Activated B cell treated with CpG ODN at 0.5 μM for 24 hours (primary cell): ENCODE measurements at regions not wholly inside any gene's neighbourhood (a gene's known extent, or its start where the extent isn't known, plus 50 kb on each side); places are given as distances from the start of the nearest gene placed in this dataset.

Experiments used
- ATAC-seq: fragments of 200-7000 bp; cut with Tn5 transposase; one replicate; pipeline ENCODE4 v1.10.0; 2021; ENCODE audit warnings: low read depth, mild to moderate bottlenecking, moderate library complexity
- CTCF ChIA-PET: fragments of 350-600 bp; sonication (Branson Sonifier 250); formaldehyde crosslinking; loops from one replicate; lab custom pipeline; 2021; ENCODE audit warnings: antibody characterized with exemption; lab: Charles Lee
- POLR2A ChIA-PET: fragments of 350-600 bp; sonication (Branson Sonifier 250); formaldehyde crosslinking; loops from one replicate; lab custom pipeline; 2021; ENCODE audit warnings: antibody characterized with exemption; lab: Charles Lee
- DNase-seq: peaks from one replicate; pipeline ENCODE4 v3.0.0; 2022
- H3K27ac Mint-ChIP-seq: one replicate; pipeline ENCODE4 v1.8.0; 2020; ENCODE audit warnings: mixed read lengths
- H3K27me3 Mint-ChIP-seq: one replicate; pipeline ENCODE4 v1.8.0; 2021; ENCODE audit warnings: mixed read lengths
- H3K36me3 Mint-ChIP-seq: one replicate; pipeline ENCODE4 v1.8.0; 2021; ENCODE audit warnings: low read depth, mixed read lengths
- H3K4me1 Mint-ChIP-seq: one replicate; pipeline ENCODE4 v1.8.0; 2021; ENCODE audit warnings: mixed read lengths
- H3K4me3 Mint-ChIP-seq: one replicate; pipeline ENCODE4 v1.8.0; 2020; ENCODE audit warnings: mild to moderate bottlenecking, mixed read lengths
- H3K9me3 Mint-ChIP-seq: one replicate; pipeline ENCODE4 v1.8.0; 2020; ENCODE audit warnings: mixed read lengths
- CTCF ChIP-seq: fragments of 200-600 bp; IDR thresholded peaks from one replicate; pipeline ENCODE4 v1.8.0; 2022; ENCODE audit warnings: antibody characterized with exemption, mild to moderate bottlenecking
- intact Hi-C: fragments of 100-400 bp; cut with micrococcal nuclease; formaldehyde crosslinking; loops from one replicate; pipeline ENCODE4 v1.15.1; 2024

- no peaks in the 10 kb centered on the region for H3K4me1 Mint-ChIP-seq
- TF ChIP-seq CTCF, result no peak
- no peak for ATAC-seq
- no peaks in the 10 kb centered on the region for H3K36me3 Mint-ChIP-seq
- DNase-seq, result no peak
- ChIA-PET POLR2A (no interaction called here), CTCF (no interaction called here)
- no peaks in the 10 kb centered on the region for H3K27me3 Mint-ChIP-seq
- intact Hi-C loops, result no loop called here
- H3K27ac Mint-ChIP-seq, result no peak overlapping the region
- H3K9me3 Mint-ChIP-seq, result no peaks in the 10 kb centered on the region
- no peak overlapping the region for H3K4me3 Mint-ChIP-seq
Measured at GRCh38 chr1:208743361-208743760, 499.2 kb upstream of the PLXNA2 start.

- H3K9me3 Mint-ChIP-seq, result no peaks in the 10 kb centered on the region
- ChIA-PET CTCF (no interaction called here), POLR2A (no interaction called here)
- no peak for ATAC-seq
- intact Hi-C loops, result no loop called here
- H3K4me1 Mint-ChIP-seq, result no peaks in the 10 kb centered on the region
- H3K27me3 Mint-ChIP-seq, result peaks cover 2% of the 10 kb centered on the region
- H3K4me3 Mint-ChIP-seq, result no peak overlapping the region
- H3K36me3 Mint-ChIP-seq, result no peaks in the 10 kb centered on the region
- no peak for DNase-seq
- TF ChIP-seq CTCF, result no peak
- no peak overlapping the region for H3K27ac Mint-ChIP-seq
Measured at GRCh38 chr1:208747979-208748378, 503.8 kb upstream of the PLXNA2 start.

- Mint-ChIP-seq H3K4me1 (no peaks in the 10 kb centered on the region), H3K27ac (no peak overlapping the region), H3K9me3 (no peaks in the 10 kb centered on the region), H3K36me3 (no peaks in the 10 kb centered on the region), H3K4me3 (no peak overlapping the region), H3K27me3 (peaks cover 2% of the 10 kb centered on the region)
- no peak for DNase-seq
- ATAC-seq, result no peak
- TF ChIP-seq CTCF, result no peak
- ChIA-PET POLR2A (no interaction called here), CTCF (no interaction called here)
- intact Hi-C loops, result no loop called here
Measured at GRCh38 chr1:208748387-208749165, 504.4 kb upstream of the PLXNA2 start.

GRCh38 chr1:208756339-208756981 is 512.3 kb upstream of the PLXNA2 start:
- Mint-ChIP-seq H3K36me3 (no peaks in the 10 kb centered on the region), H3K27me3 (peaks cover 2% of the 10 kb centered on the region), H3K9me3 (no peaks in the 10 kb centered on the region), H3K27ac (no peak overlapping the region), H3K4me3 (no peak overlapping the region), H3K4me1 (no peaks in the 10 kb centered on the region)
- ATAC-seq, result no peak
- TF ChIP-seq CTCF, result no peak
- intact Hi-C loops, result no loop called here
- CTCF ChIA-PET, result no interaction called here
- POLR2A ChIA-PET, result no interaction called here
- DNase-seq, result no peak

- Mint-ChIP-seq H3K27me3 (no peaks in the 10 kb centered on the region), H3K27ac (no peak overlapping the region), H3K9me3 (no peaks in the 10 kb centered on the region), H3K4me3 (no peak overlapping the region), H3K4me1 (no peaks in the 10 kb centered on the region), H3K36me3 (no peaks in the 10 kb centered on the region)
- POLR2A ChIA-PET, result no interaction called here
- DNase-seq, result no peak
- CTCF ChIA-PET, result no interaction called here
- no peak for TF ChIP-seq CTCF
- no peak for ATAC-seq
- intact Hi-C loops, result no loop called here
Measured at GRCh38 chr1:208757846-208758245, 513.7 kb upstream of the PLXNA2 start.
